ENCODE measurements at regions not wholly inside any gene's neighbourhood (a gene's known extent, or its start where the extent isn't known, plus 50 kb on each side); places are given as distances from the start of the nearest gene placed in this dataset.

GRCh38 chr2:234840336-234840735 is 111.5 kb upstream of the SH3BP4 start:
- Mint-ChIP-seq H3K36me3 (ENCODE audit: low read depth, unreplicated experiment) (no peaks in the 10 kb centered on the region), H3K27me3 (ENCODE audit: unreplicated experiment) (no peaks in the 10 kb centered on the region), H3K4me3 (ENCODE audit: unreplicated experiment) (no peak overlapping the region), H3K4me1 (ENCODE audit: unreplicated experiment) (peaks cover 34% of the 10 kb centered on the region), H3K9me3 (ENCODE audit: unreplicated experiment) (no peaks in the 10 kb centered on the region), H3K27ac (ENCODE audit: unreplicated experiment) (peak overlapping the region; percentile 78)
- TF ChIP-seq CTCF (IDR thresholded peaks at IDR 0.05; ENCODE audit: unreplicated experiment), result no peak
- peak; percentile 42 for DNase-seq (ENCODE audit: low spot score)

GRCh38 chr2:234839285-234839684 is 112.5 kb upstream of the SH3BP4 start:
- no peak overlapping the region for H3K27ac Mint-ChIP-seq (ENCODE audit: unreplicated experiment)
- no peak overlapping the region for H3K4me3 Mint-ChIP-seq (ENCODE audit: unreplicated experiment)
- H3K36me3 Mint-ChIP-seq (ENCODE audit: low read depth, unreplicated experiment), result no peaks in the 10 kb centered on the region
- no peaks in the 10 kb centered on the region for H3K9me3 Mint-ChIP-seq (ENCODE audit: unreplicated experiment)
- no peaks in the 10 kb centered on the region for H3K27me3 Mint-ChIP-seq (ENCODE audit: unreplicated experiment)
- no peak for TF ChIP-seq CTCF (IDR thresholded peaks at IDR 0.05; ENCODE audit: unreplicated experiment)
- peaks cover 34% of the 10 kb centered on the region for H3K4me1 Mint-ChIP-seq (ENCODE audit: unreplicated experiment)
- DNase-seq (ENCODE audit: low spot score), result no peak

- no peak for DNase-seq (ENCODE audit: low spot score)
- Mint-ChIP-seq H3K4me3 (ENCODE audit: unreplicated experiment) (no peak overlapping the region), H3K27ac (ENCODE audit: unreplicated experiment) (no peak overlapping the region), H3K9me3 (ENCODE audit: unreplicated experiment) (no peaks in the 10 kb centered on the region), H3K4me1 (ENCODE audit: unreplicated experiment) (peaks cover 29% of the 10 kb centered on the region), H3K27me3 (ENCODE audit: unreplicated experiment) (no peaks in the 10 kb centered on the region), H3K36me3 (ENCODE audit: low read depth, unreplicated experiment) (no peaks in the 10 kb centered on the region)
- no peak for TF ChIP-seq CTCF (IDR thresholded peaks at IDR 0.05; ENCODE audit: unreplicated experiment)
These were observed 115.5 kb upstream of the SH3BP4 start for GRCh38 chr2:234836271-234836670.

- no peak overlapping the region for H3K4me3 Mint-ChIP-seq (ENCODE audit: unreplicated experiment)
- H3K27me3 Mint-ChIP-seq (ENCODE audit: unreplicated experiment), result no peaks in the 10 kb centered on the region
- H3K36me3 Mint-ChIP-seq (ENCODE audit: low read depth, unreplicated experiment), result no peaks in the 10 kb centered on the region
- no peaks in the 10 kb centered on the region for H3K9me3 Mint-ChIP-seq (ENCODE audit: unreplicated experiment)
- peaks cover 24% of the 10 kb centered on the region for H3K4me1 Mint-ChIP-seq (ENCODE audit: unreplicated experiment)
- no peak for TF ChIP-seq CTCF (IDR thresholded peaks at IDR 0.05; ENCODE audit: unreplicated experiment)
- DNase-seq (ENCODE audit: low spot score), result no peak
- H3K27ac Mint-ChIP-seq (ENCODE audit: unreplicated experiment), result no peak overlapping the region
These were observed 116.1 kb upstream of the SH3BP4 start for GRCh38 chr2:234835738-234836137.

- Mint-ChIP-seq H3K27me3 (ENCODE audit: unreplicated experiment) (no peaks in the 10 kb centered on the region), H3K4me1 (ENCODE audit: unreplicated experiment) (peaks cover 15% of the 10 kb centered on the region)
These were observed 117.4 kb upstream of the SH3BP4 start for GRCh38 chr2:234834228-234834923.

More at GRCh38 chr2:234834228-234834923, 117.4 kb upstream of the SH3BP4 start:
- Mint-ChIP-seq H3K9me3 (ENCODE audit: unreplicated experiment) (no peaks in the 10 kb centered on the region), H3K36me3 (ENCODE audit: low read depth, unreplicated experiment) (no peaks in the 10 kb centered on the region), H3K4me3 (ENCODE audit: unreplicated experiment) (no peak overlapping the region), H3K27ac (ENCODE audit: unreplicated experiment) (no peak overlapping the region)
- TF ChIP-seq CTCF (IDR thresholded peaks at IDR 0.05; ENCODE audit: unreplicated experiment), result no peak
- DNase-seq (ENCODE audit: low spot score), result no peak
